ENCODE measurements at regions not wholly inside any gene's neighbourhood (a gene's known extent, or its start where the extent isn't known, plus 50 kb on each side); places are given as distances from the start of the nearest gene placed in this dataset.
A peak's percentile ranks its signal among the peaks of the same experiment; 100 is the strongest.

DNA sequence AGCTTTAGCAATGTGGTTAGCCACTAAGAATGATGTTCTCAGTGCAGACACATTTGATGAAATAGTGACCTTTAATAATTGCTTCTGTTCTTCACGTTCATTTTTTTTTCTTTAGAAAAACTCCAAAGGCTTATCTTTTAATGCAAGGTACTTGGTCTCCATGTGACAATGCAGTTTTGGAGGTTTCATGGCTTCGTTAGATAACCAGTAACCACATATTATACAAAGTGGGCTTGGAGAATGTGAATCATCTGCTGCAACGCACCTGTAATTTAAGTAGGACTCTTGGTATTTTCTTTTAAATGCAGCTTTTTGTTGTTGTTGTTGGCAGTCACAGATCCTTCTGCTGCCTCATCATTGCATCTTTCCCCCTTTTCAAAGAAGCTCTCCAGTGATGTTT is 1606.3 kb downstream of the SUCLG1 start:
- no peak for DNase-seq (ENCODE audit: low read depth in 1 of 2, low spot score in 1 of 2)
- H3K36me3 ChIP-seq = no peaks in the 10 kb centered on the region
- H3K27me3 ChIP-seq = no peaks in the 10 kb centered on the region
- no peaks in the 10 kb centered on the region for H3K4me1 ChIP-seq (ENCODE audit: low read depth)
- H3K9me3 ChIP-seq (ENCODE audit: low read depth) = no peaks in the 10 kb centered on the region
- H3K4me3 ChIP-seq = no peak overlapping the region
- TF ChIP-seq, protein P1, sequence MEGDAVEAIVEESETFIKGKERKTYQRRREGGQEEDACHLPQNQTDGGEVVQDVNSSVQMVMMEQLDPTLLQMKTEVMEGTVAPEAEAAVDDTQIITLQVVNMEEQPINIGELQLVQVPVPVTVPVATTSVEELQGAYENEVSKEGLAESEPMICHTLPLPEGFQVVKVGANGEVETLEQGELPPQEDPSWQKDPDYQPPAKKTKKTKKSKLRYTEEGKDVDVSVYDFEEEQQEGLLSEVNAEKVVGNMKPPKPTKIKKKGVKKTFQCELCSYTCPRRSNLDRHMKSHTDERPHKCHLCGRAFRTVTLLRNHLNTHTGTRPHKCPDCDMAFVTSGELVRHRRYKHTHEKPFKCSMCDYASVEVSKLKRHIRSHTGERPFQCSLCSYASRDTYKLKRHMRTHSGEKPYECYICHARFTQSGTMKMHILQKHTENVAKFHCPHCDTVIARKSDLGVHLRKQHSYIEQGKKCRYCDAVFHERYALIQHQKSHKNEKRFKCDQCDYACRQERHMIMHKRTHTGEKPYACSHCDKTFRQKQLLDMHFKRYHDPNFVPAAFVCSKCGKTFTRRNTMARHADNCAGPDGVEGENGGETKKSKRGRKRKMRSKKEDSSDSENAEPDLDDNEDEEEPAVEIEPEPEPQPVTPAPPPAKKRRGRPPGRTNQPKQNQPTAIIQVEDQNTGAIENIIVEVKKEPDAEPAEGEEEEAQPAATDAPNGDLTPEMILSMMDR (IDR thresholded peaks at IDR 0.05; ENCODE audit: low read depth, low read length) = no peak
- no peak overlapping the region for H3K27ac ChIP-seq

GRCh38 chr2:82848285-82848684 is 1610.8 kb downstream of the SUCLG1 start:
- no peaks in the 10 kb centered on the region for H3K9me3 ChIP-seq (ENCODE audit: low read depth)
- H3K4me3 ChIP-seq = no peak overlapping the region
- TF ChIP-seq, protein P1 (IDR thresholded peaks at IDR 0.05; ENCODE audit: low read depth, low read length) = no peak
- no peaks in the 10 kb centered on the region for H3K27me3 ChIP-seq
- H3K36me3 ChIP-seq = no peaks in the 10 kb centered on the region
- H3K27ac ChIP-seq = no peak overlapping the region
- no peak for DNase-seq (ENCODE audit: low read depth in 1 of 2, low spot score in 1 of 2)
- no peaks in the 10 kb centered on the region for H3K4me1 ChIP-seq (ENCODE audit: low read depth)

GRCh38 chr2:82839036-82839435 is 1620.0 kb downstream of the SUCLG1 start:
- no peaks in the 10 kb centered on the region for H3K36me3 ChIP-seq

DNA sequence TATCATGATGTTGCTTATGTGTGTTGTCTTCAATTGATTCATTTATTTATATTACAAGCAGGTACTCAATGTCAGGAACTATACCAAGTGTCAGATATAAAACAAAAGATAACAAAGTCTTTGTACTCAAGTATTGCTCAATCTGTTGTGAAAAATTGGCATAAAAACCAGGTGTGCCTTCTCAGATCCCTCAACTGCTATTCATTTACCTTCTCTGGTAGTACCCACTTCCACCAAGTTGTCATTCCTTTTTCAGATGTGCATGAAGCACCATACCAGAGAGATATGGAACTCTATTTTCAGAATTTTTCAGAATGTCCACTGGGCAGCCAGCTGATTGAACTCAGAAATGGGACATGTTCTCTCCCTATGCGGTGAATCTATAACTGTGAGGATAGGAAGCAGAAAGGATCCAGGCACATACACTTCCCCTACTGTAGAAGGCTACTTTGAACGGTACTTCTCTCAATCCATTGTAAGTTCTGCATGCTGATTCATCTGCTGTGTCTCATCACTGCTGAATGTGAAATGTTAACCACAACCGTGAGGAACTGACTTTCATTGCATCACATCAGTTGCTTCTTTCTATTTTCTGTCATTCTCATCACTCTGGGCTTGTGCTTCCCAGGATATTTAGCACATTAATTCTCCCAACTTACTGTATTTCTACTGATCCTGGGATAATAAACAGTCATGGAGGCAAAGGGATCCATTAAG is 1621.3 kb downstream of the SUCLG1 start:
- Histone ChIP-seq H3K4me1 (ENCODE audit: low read depth) (no peaks in the 10 kb centered on the region), H3K27me3 (no peaks in the 10 kb centered on the region), H3K36me3 (no peaks in the 10 kb centered on the region), H3K4me3 (no peak overlapping the region), H3K27ac (no peak overlapping the region), H3K9me3 (ENCODE audit: low read depth) (no peaks in the 10 kb centered on the region)
- peak in 1 of 2 donors; percentile 92 for DNase-seq (ENCODE audit: low read depth in 1 of 2, low spot score in 1 of 2)
- TF ChIP-seq, protein P1 (IDR thresholded peaks at IDR 0.05; ENCODE audit: low read depth, low read length) = no peak

More at GRCh38 chr2:82839036-82839435, 1620.0 kb downstream of the SUCLG1 start:
- no peak for DNase-seq (ENCODE audit: low read depth in 1 of 2, low spot score in 1 of 2)
- TF ChIP-seq, protein P1 (IDR thresholded peaks at IDR 0.05; ENCODE audit: low read depth, low read length) = no peak
- H3K4me3 ChIP-seq = no peak overlapping the region
- H3K4me1 ChIP-seq (ENCODE audit: low read depth) = no peaks in the 10 kb centered on the region
- no peaks in the 10 kb centered on the region for H3K27me3 ChIP-seq
- no peak overlapping the region for H3K27ac ChIP-seq
- no peaks in the 10 kb centered on the region for H3K9me3 ChIP-seq (ENCODE audit: low read depth)

DNA sequence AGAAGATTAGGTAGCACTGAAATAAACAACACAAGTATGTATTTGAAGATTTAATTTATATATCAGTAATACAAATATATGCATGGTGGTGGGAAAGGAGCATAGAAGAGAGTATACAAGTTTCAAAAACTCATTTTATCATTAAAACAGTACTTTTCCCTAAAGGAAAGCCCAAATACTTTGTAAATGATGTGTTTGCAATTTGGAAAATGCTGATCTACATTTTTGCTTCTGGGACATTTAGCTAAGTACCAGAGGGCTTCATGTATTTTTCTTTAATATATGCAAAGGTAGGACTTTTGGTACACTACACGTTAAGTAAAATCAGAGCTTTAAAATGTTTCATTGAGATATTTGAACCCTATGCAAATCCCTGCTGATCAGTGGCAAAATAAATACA is 1624.2 kb downstream of the SUCLG1 start:
- Histone ChIP-seq H3K9me3 (ENCODE audit: low read depth) (no peaks in the 10 kb centered on the region), H3K27me3 (no peaks in the 10 kb centered on the region), H3K4me3 (no peak overlapping the region), H3K27ac (no peak overlapping the region), H3K4me1 (ENCODE audit: low read depth) (no peaks in the 10 kb centered on the region), H3K36me3 (no peaks in the 10 kb centered on the region)
- TF ChIP-seq, protein P1 (IDR thresholded peaks at IDR 0.05; ENCODE audit: low read depth, low read length) = no peak
- DNase-seq (ENCODE audit: low read depth in 1 of 2, low spot score in 1 of 2) = no peak

Measured in cardiac muscle cell (in vitro differentiated cells and primary cell).